HepG2 (cell line): ENCODE measurements at regions not wholly inside any gene's neighbourhood (a gene's known extent, or its start where the extent isn't known, plus 50 kb on each side); places are given as distances from the start of the nearest gene placed in this dataset.

Experiments
- ARNTL ChIP-seq: sonication (generic); formaldehyde crosslinking; IDR thresholded peaks from 2 replicates; pipeline ENCODE4 v1.4.0; 2020; ENCODE audit warnings: mild to moderate bottlenecking, missing genetic modification reagents
- CREB1 ChIP-seq, 2 experiments: fragments of 450-650 bp in 1 of 2; IDR thresholded peaks; 2 replicates each; pipeline ENCODE4 v1.6.1; 2016 to 2017; ENCODE audit warnings: control low read depth in 1 of 2, mild to moderate bottlenecking in 1 of 2, missing compliant biosample characterization in 1 of 2, missing genetic modification characterization in 1 of 2
- CTCF ChIP-seq: sonication (generic); formaldehyde crosslinking; IDR thresholded peaks from 2 replicates; pipeline ENCODE4 v1.5.0; 2020; ENCODE audit warnings: mild to moderate bottlenecking, missing genetic modification reagents, moderate library complexity
- EP300 ChIP-seq, 3 experiments: sonication (generic) in 1 of 3; formaldehyde crosslinking in 1 of 3; IDR thresholded peaks; 2 replicates each; pipeline versions ENCODE4 v1.5.1 to v1.6.1; 2011 to 2020; ENCODE audit warnings: low read depth in 2 of 3, low read length in 2 of 3, borderline replicate concordance in 1 of 3, improper control_type of control experiment in 1 of 3, mild to moderate bottlenecking in 1 of 3, missing genetic modification reagents in 1 of 3, moderate library complexity in 1 of 3
- JUNB ChIP-seq: sonication (generic); formaldehyde crosslinking; IDR thresholded peaks from 2 replicates; pipeline ENCODE4 v1.8.0; 2022; ENCODE audit warnings: missing genetic modification reagents, mild to moderate bottlenecking, borderline replicate concordance
- KLF16 ChIP-seq, 2 experiments: sonication (generic) in 1 of 2; formaldehyde crosslinking in 1 of 2; IDR thresholded peaks; 2 replicates each; pipeline versions ENCODE4 v1.6.1 to v1.8.0; 2016 to 2023; ENCODE audit warnings: missing genetic modification reagents in 2 of 2, missing compliant biosample characterization in 1 of 2
- PATZ1 ChIP-seq: sonication (generic); formaldehyde crosslinking; IDR thresholded peaks from 2 replicates; pipeline ENCODE4 v1.4.0; 2020; ENCODE audit warnings: missing genetic modification reagents
- POLR2AphosphoS2 ChIP-seq: IDR thresholded peaks from 2 replicates; pipeline ENCODE4 v1.6.1; 2011; ENCODE audit warnings: low read depth, low read length, improper control_type of control experiment
- PRDM10 ChIP-seq: sonication (generic); formaldehyde crosslinking; IDR thresholded peaks from 2 replicates; pipeline ENCODE4 v1.4.0; 2020; ENCODE audit warnings: low read depth, missing genetic modification reagents
- RFX3 ChIP-seq: IDR thresholded peaks from 2 replicates; pipeline ENCODE4 v1.6.1; 2016; ENCODE audit warnings: missing biosample characterization, missing genetic modification reagents
- USF2 ChIP-seq, 2 experiments: sonication (generic) in 1 of 2; formaldehyde crosslinking in 1 of 2; IDR thresholded peaks; 2 replicates each; pipeline versions ENCODE4 v1.5.1 to v1.6.1; 2011 to 2020; ENCODE audit warnings: borderline replicate concordance in 1 of 2, low read depth in 1 of 2, low read length in 1 of 2, mild to moderate bottlenecking in 1 of 2, missing genetic modification reagents in 1 of 2, moderate library complexity in 1 of 2
- ZFP36 ChIP-seq: fragments of 150-350 bp; IDR thresholded peaks from 2 replicates; pipeline ENCODE4 v1.6.1; 2018; ENCODE audit warnings: borderline replicate concordance, low read length, low read depth; ENCODE audit not compliant: partially characterized antibody
- ZNF101 ChIP-seq: sonication (generic); formaldehyde crosslinking; IDR thresholded peaks from 2 replicates; pipeline ENCODE4 v1.4.0; 2020; ENCODE audit warnings: mild to moderate bottlenecking, low read depth, missing genetic modification reagents, borderline replicate concordance

- TF ChIP-seq CTCF (no peak), JUNB (CRISPR knock-in tag) (no peak), RFX3 (CRISPR knock-in tag) (no peak), ARNTL (no peak), POLR2AphosphoS2 (no peak), KLF16 (CRISPR knock-in tag; IDR thresholded peaks at IDR 0.05) (no peak), EP300 (IDR thresholded peaks at IDR 0.05; ENCODE audit: low read depth in 2 of 2, low read length in 2 of 2) (no peak), EP300 (CRISPR knock-in tag; IDR thresholded peaks at IDR 0.05; ENCODE audit: borderline replicate concordance) (no peak), ZFP36 (no peak), CREB1 (IDR thresholded peaks at IDR 0.05) (no peak), CREB1 (CRISPR knock-in tag; IDR thresholded peaks at IDR 0.05) (no peak), USF2 (IDR thresholded peaks at IDR 0.05; ENCODE audit: low read depth, low read length) (no peak), USF2 (CRISPR knock-in tag; IDR thresholded peaks at IDR 0.05; ENCODE audit: borderline replicate concordance) (no peak), ZNF101 (CRISPR knock-in tag) (no peak), PRDM10 (CRISPR knock-in tag) (no peak), PATZ1 (CRISPR knock-in tag) (no peak)
Observed at GRCh38 chr9:135263511-135263910, 176.0 kb downstream of the OLFM1 start.
